CD4-positive, alpha-beta T cell (primary cell): ENCODE measurements at regions not wholly inside any gene's neighbourhood (a gene's known extent, or its start where the extent isn't known, plus 50 kb on each side); places are given as distances from the start of the nearest gene placed in this dataset.

Experiments
- ATAC-seq: fragments of 200-7000 bp; cut with Tn5 transposase; one replicate; pipeline ENCODE4 v1.10.0; 2022; ENCODE audit warnings: mild to moderate bottlenecking; ENCODE audit not compliant: poor library complexity
- CTCF ChIA-PET: fragments of 350-600 bp; sonication (Branson Sonifier 250); formaldehyde crosslinking; loops from one replicate; lab custom pipeline; 2021; ENCODE audit warnings: antibody characterized with exemption, inconsistent platforms; lab: Charles Lee
- POLR2A ChIA-PET: fragments of 350-600 bp; sonication (Branson Sonifier 250); formaldehyde crosslinking; loops from one replicate; lab custom pipeline; 2021; ENCODE audit warnings: antibody characterized with exemption, inconsistent platforms; lab: Charles Lee
- DNase-seq, 14 experiments: peaks; one replicate each; pipeline ENCODE4 v3.0.0-alpha.2; 2013 to 2020; ENCODE audit warnings: mixed read lengths in 2 of 14
- H3K27ac ChIP-seq, 2 donors: one replicate each; pipeline versions ENCODE4 v1.5.1 to v1.7.0; 2013; ENCODE audit warnings: low read length in 2 of 2, low read depth in 1 of 2, mild to moderate bottlenecking in 1 of 2
- H3K27me3 ChIP-seq, 2 experiments: 1 replicate in 1 of 2; 2 replicates in 1 of 2; pipeline versions ENCODE4 v1.6.1 to v1.7.0; 2013; ENCODE audit warnings: low read length in 2 of 2, control low read depth in 1 of 2, mild to moderate bottlenecking in 1 of 2, moderate library complexity in 1 of 2; ENCODE audit not compliant: insufficient read depth in 2 of 2, control insufficient read depth in 1 of 2
- H3K36me3 ChIP-seq: one replicate; pipeline ENCODE4 v1.6.1; 2013; ENCODE audit warnings: low read length, control low read depth; ENCODE audit not compliant: insufficient read depth
- H3K4me1 ChIP-seq: one replicate; pipeline ENCODE4 v1.6.1; 2013; ENCODE audit warnings: low read length, control low read depth; ENCODE audit not compliant: insufficient read depth
- H3K4me3 ChIP-seq: one replicate; pipeline ENCODE4 v1.5.1; 2013; ENCODE audit warnings: mild to moderate bottlenecking, low read length, moderate library complexity
- H3K9me3 ChIP-seq, 2 experiments: 1 replicate in 1 of 2; 2 replicates in 1 of 2; pipeline versions ENCODE4 v1.6.1 to v1.7.0; 2013; ENCODE audit warnings: low read length in 2 of 2, mild to moderate bottlenecking in 2 of 2, control low read depth in 1 of 2, moderate library complexity in 1 of 2; ENCODE audit not compliant: control insufficient read depth in 1 of 2, insufficient read depth in 1 of 2
- H3K27ac Mint-ChIP-seq: one replicate; pipeline ENCODE4 v1.8.0; 2020; ENCODE audit warnings: mixed read lengths
- H3K27me3 Mint-ChIP-seq: one replicate; pipeline ENCODE4 v1.8.0; 2021; ENCODE audit warnings: mixed read lengths
- H3K36me3 Mint-ChIP-seq: one replicate; pipeline ENCODE4 v1.8.0; 2021; ENCODE audit warnings: low read depth, mixed read lengths
- H3K4me1 Mint-ChIP-seq: one replicate; pipeline ENCODE4 v1.8.0; 2021; ENCODE audit warnings: low read depth, mixed read lengths
- H3K4me3 Mint-ChIP-seq: one replicate; pipeline ENCODE4 v1.8.0; 2020; ENCODE audit warnings: mild to moderate bottlenecking, mixed read lengths
- H3K9me3 Mint-ChIP-seq: one replicate; pipeline ENCODE4 v1.8.0; 2020; ENCODE audit warnings: mixed read lengths
- intact Hi-C, 2 experiments: fragments of 100-400 bp; cut with DNase I in 1 of 2; cut with micrococcal nuclease in 1 of 2; formaldehyde crosslinking; loops; one replicate each; pipeline versions ENCODE4 v1.15.1 to v1.9.0; 2023 to 2025; cut with DNase I, micrococcal nuclease
- TF ChIP-seq, protein P1 (sequence below): fragments of 200-600 bp; IDR thresholded peaks from one replicate; pipeline ENCODE4 v1.8.0; 2022; ENCODE audit warnings: antibody characterized with exemption, mild to moderate bottlenecking

- ATAC-seq (no peak), DNase-seq (peak in 1 of 14 experiments; percentile 9)
- Mint-ChIP-seq H3K4me3 (no peak overlapping the region), H3K4me1 (peaks cover 4% of the 10 kb centered on the region), H3K27ac (no peak overlapping the region), H3K9me3 (peaks cover 3% of the 10 kb centered on the region), H3K27me3 (no peaks in the 10 kb centered on the region), H3K36me3 (no peaks in the 10 kb centered on the region)
- Histone ChIP-seq H3K4me1 (no peaks in the 10 kb centered on the region), H3K27ac (no peak overlapping the region), H3K9me3 (no peaks in the 10 kb centered on the region), H3K4me3 (no peak overlapping the region), H3K27me3 (no peaks in the 10 kb centered on the region), H3K36me3 (no peaks in the 10 kb centered on the region)
- TF ChIP-seq, protein P1, sequence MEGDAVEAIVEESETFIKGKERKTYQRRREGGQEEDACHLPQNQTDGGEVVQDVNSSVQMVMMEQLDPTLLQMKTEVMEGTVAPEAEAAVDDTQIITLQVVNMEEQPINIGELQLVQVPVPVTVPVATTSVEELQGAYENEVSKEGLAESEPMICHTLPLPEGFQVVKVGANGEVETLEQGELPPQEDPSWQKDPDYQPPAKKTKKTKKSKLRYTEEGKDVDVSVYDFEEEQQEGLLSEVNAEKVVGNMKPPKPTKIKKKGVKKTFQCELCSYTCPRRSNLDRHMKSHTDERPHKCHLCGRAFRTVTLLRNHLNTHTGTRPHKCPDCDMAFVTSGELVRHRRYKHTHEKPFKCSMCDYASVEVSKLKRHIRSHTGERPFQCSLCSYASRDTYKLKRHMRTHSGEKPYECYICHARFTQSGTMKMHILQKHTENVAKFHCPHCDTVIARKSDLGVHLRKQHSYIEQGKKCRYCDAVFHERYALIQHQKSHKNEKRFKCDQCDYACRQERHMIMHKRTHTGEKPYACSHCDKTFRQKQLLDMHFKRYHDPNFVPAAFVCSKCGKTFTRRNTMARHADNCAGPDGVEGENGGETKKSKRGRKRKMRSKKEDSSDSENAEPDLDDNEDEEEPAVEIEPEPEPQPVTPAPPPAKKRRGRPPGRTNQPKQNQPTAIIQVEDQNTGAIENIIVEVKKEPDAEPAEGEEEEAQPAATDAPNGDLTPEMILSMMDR: no peak
- ChIA-PET CTCF (no interaction called here), POLR2A (no interaction called here)
- intact Hi-C loops: no loop called here
Measured at GRCh38 chr5:40217553-40217952, 462.2 kb upstream of the PTGER4 start.

DNA sequence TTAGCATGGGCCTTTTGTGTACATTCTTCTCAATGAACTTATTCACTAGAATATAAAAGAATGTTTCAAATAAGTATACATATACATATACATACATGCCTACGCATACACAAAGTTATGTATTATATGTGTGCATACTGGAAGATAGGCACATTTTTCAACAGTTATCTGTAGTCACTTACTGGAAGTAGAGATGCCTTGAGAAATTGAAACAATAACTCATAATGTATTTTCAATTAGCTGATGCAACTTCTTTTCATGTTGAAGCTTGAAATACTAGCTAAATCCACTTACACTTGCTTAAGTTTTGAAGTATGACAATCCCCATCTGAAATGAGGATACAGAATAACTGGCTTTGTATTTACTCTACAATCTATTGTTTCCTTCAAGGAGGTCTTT lies 469.0 kb upstream of the PTGER4 start:
- H3K4me3 Mint-ChIP-seq: no peak overlapping the region
- intact Hi-C loops: no loop called here
- H3K27me3 Mint-ChIP-seq: no peaks in the 10 kb centered on the region
- TF ChIP-seq, protein P1: no peak
- H3K36me3 ChIP-seq: no peaks in the 10 kb centered on the region
- H3K4me1 Mint-ChIP-seq: peaks cover 9% of the 10 kb centered on the region
- no peak for ATAC-seq
- H3K4me3 ChIP-seq: no peak overlapping the region
- H3K9me3 Mint-ChIP-seq: no peaks in the 10 kb centered on the region
- H3K36me3 Mint-ChIP-seq: no peaks in the 10 kb centered on the region
- no peaks in the 10 kb centered on the region for H3K27me3 ChIP-seq
- POLR2A ChIA-PET: no interaction called here
- no peak overlapping the region for H3K27ac ChIP-seq
- H3K9me3 ChIP-seq: no peaks in the 10 kb centered on the region
- DNase-seq: no peak
- CTCF ChIA-PET: no interaction called here
- no peak overlapping the region for H3K27ac Mint-ChIP-seq
- H3K4me1 ChIP-seq: no peaks in the 10 kb centered on the region

DNA sequence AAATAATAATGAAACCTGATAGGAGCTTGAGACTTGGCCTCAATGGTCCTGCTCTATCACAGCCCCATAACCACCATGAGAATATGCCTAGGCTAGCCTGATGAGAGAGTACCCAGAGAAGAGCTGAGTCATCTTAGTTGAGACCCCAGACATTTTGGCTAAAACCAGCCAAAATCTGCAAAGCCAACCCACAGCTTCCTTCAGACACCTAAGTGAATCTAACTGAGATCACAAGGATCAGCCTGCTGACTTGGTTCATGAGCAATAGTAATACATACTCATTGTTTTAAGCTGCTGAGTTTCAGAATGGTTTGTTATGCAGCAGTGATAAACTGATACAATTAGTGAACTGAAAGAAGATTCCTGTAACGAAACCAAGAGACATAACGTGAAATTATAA lies 473.7 kb upstream of the PTGER4 start:
- DNase-seq (no peak), ATAC-seq (no peak)
- Mint-ChIP-seq H3K9me3 (no peaks in the 10 kb centered on the region), H3K27ac (no peak overlapping the region), H3K36me3 (no peaks in the 10 kb centered on the region), H3K4me1 (peaks cover 9% of the 10 kb centered on the region), H3K4me3 (no peak overlapping the region), H3K27me3 (no peaks in the 10 kb centered on the region)
- Histone ChIP-seq H3K4me1 (no peaks in the 10 kb centered on the region), H3K4me3 (no peak overlapping the region), H3K27ac (no peak overlapping the region), H3K9me3 (peaks cover 0 to 3% of the 10 kb centered on the region in 2 experiments), H3K36me3 (no peaks in the 10 kb centered on the region), H3K27me3 (no peaks in the 10 kb centered on the region)
- TF ChIP-seq, protein P1: no peak
- intact Hi-C loops: no loop called here
- ChIA-PET POLR2A (no interaction called here), CTCF (interaction anchor here (1.2 kb wide), 1 partner anchor 12 kb away, joined by 4 read pairs; no protein-coding TSS in a partner anchor)
